ENCODE measurements at regions not wholly inside any gene's neighbourhood (a gene's known extent, or its start where the extent isn't known, plus 50 kb on each side); places are given as distances from the start of the nearest gene placed in this dataset.

GRCh38 chr1:29444081-29444715 is 207.9 kb downstream of the PTPRU start:
- no peak for TF ChIP-seq EZH2 (IDR thresholded peaks at IDR 0.05; ENCODE audit: low read length)
- TF ChIP-seq, protein P1, sequence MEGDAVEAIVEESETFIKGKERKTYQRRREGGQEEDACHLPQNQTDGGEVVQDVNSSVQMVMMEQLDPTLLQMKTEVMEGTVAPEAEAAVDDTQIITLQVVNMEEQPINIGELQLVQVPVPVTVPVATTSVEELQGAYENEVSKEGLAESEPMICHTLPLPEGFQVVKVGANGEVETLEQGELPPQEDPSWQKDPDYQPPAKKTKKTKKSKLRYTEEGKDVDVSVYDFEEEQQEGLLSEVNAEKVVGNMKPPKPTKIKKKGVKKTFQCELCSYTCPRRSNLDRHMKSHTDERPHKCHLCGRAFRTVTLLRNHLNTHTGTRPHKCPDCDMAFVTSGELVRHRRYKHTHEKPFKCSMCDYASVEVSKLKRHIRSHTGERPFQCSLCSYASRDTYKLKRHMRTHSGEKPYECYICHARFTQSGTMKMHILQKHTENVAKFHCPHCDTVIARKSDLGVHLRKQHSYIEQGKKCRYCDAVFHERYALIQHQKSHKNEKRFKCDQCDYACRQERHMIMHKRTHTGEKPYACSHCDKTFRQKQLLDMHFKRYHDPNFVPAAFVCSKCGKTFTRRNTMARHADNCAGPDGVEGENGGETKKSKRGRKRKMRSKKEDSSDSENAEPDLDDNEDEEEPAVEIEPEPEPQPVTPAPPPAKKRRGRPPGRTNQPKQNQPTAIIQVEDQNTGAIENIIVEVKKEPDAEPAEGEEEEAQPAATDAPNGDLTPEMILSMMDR (optimal IDR thresholded peaks at IDR 0.05 in 1 of 3, IDR thresholded peaks at IDR 0.05 in 1 of 3, conservative IDR thresholded peaks at IDR 0.05 in 1 of 3; ENCODE audit: extremely low read depth in 1 of 3, insufficient read depth in 2 of 3, low read length in 3 of 3), result no peak

Data from keratinocyte (primary cell).